HG02571 (cell line): ENCODE measurements at regions not wholly inside any gene's neighbourhood (a gene's known extent, or its start where the extent isn't known, plus 50 kb on each side); places are given as distances from the start of the nearest gene placed in this dataset.
"Not testable (repeated sequence)": the region's sequence is repeated elsewhere in the genome, so short reads cannot be mapped to it uniquely, and the experiment has no call there.

Experiments
- ATAC-seq: cut with Tn5 transposase; IDR thresholded peaks from one replicate; pipeline ENCODE4 v1.9.1; 2021; ENCODE audit warnings: mild to moderate bottlenecking, moderate library complexity; ENCODE audit not compliant: unreplicated experiment

- ATAC-seq, result no peak
These were observed 159.6 kb upstream of the KCNH8 start for GRCh38 chr3:18988614-18989229.

GRCh38 chr3:18987862-18988447, 160.4 kb upstream of the KCNH8 start:
- no peak for ATAC-seq

GRCh38 chr3:18987070-18987469, 161.2 kb upstream of the KCNH8 start:
- ATAC-seq, result no peak

- no peak for ATAC-seq
These were observed 165.4 kb upstream of the KCNH8 start for GRCh38 chr3:18982920-18983319.

GRCh38 chr3:18976102-18976501, 172.2 kb upstream of the KCNH8 start:
- not testable (repeated sequence) for ATAC-seq

GRCh38 chr3:18968120-18968519, 180.2 kb upstream of the KCNH8 start:
- ATAC-seq, result no peak

- ATAC-seq, result no peak
These were observed 182.5 kb upstream of the KCNH8 start for GRCh38 chr3:18965781-18966180.

GRCh38 chr3:18964640-18965039, 183.7 kb upstream of the KCNH8 start:
- no peak for ATAC-seq

GRCh38 chr3:18951333-18951732, 197.0 kb upstream of the KCNH8 start:
- ATAC-seq, result no peak

- no peak for ATAC-seq
These were observed 201.8 kb upstream of the KCNH8 start for GRCh38 chr3:18946524-18946923.

- ATAC-seq, result no peak
These were observed 210.7 kb upstream of the KCNH8 start for GRCh38 chr3:18937574-18937973.

GRCh38 chr3:18919158-18919557, 229.2 kb upstream of the KCNH8 start:
- ATAC-seq, result no peak

- no peak for ATAC-seq
These were observed 230.4 kb upstream of the KCNH8 start for GRCh38 chr3:18917923-18918322.

GRCh38 chr3:18902081-18902793, 246.1 kb upstream of the KCNH8 start:
- no peak for ATAC-seq

- ATAC-seq, result no peak
These were observed 246.7 kb upstream of the KCNH8 start for GRCh38 chr3:18901571-18901970.

GRCh38 chr3:18900994-18901393, 247.3 kb upstream of the KCNH8 start:
- ATAC-seq, result no peak

GRCh38 chr3:18898911-18899310, 249.4 kb upstream of the KCNH8 start:
- ATAC-seq, result no peak

GRCh38 chr3:18892756-18893155, 255.6 kb upstream of the KCNH8 start:
- ATAC-seq, result no peak

GRCh38 chr3:18892047-18892446, 256.3 kb upstream of the KCNH8 start:
- ATAC-seq, result no peak

- no peak for ATAC-seq
These were observed 256.7 kb upstream of the KCNH8 start for GRCh38 chr3:18891641-18892040.

- ATAC-seq, result no peak
These were observed 257.9 kb upstream of the KCNH8 start for GRCh38 chr3:18890449-18890848.

- no peak for ATAC-seq
These were observed 259.5 kb upstream of the KCNH8 start for GRCh38 chr3:18888819-18889218.
